Fibroblast of mammary gland (primary cell): ENCODE measurements at regions not wholly inside any gene's neighbourhood (a gene's known extent, or its start where the extent isn't known, plus 50 kb on each side); places are given as distances from the start of the nearest gene placed in this dataset.
"Not testable (repeated sequence)": the region's sequence is repeated elsewhere in the genome, so short reads cannot be mapped to it uniquely, and the experiment has no call there.

Experiments used
- DNase-seq: peaks from one replicate; pipeline ENCODE4 v3.0.0-alpha.2; 2010; ENCODE audit warnings: low read depth
- H3K4me3 ChIP-seq: 2 replicates; pipeline ENCODE4 v1.5.1; 2011; ENCODE audit warnings: low read depth, mild to moderate bottlenecking, low read length, moderate library complexity; ENCODE audit not compliant: control insufficient read depth
- CTCF ChIP-seq: conservative IDR thresholded peaks from 2 replicates; pipeline ENCODE4 v1.5.1; 2011; ENCODE audit warnings: low read depth, low read length, inconsistent platforms; ENCODE audit not compliant: control insufficient read depth, insufficient read depth

- TF ChIP-seq CTCF: no peak
These were observed 87.5 kb upstream of the HGF start for GRCh38 chr7:81857385-81857784.

GRCh38 chr7:81854518-81854917, 84.7 kb upstream of the HGF start:
- no peak overlapping the region for H3K4me3 ChIP-seq
- DNase-seq: no peak
- no peak for TF ChIP-seq CTCF

More at GRCh38 chr7:81857385-81857784, 87.5 kb upstream of the HGF start:
- no peak overlapping the region for H3K4me3 ChIP-seq
- DNase-seq: peak; percentile 10

GRCh38 chr7:81852701-81853100, 82.9 kb upstream of the HGF start:
- no peak overlapping the region for H3K4me3 ChIP-seq
- DNase-seq: no peak
- no peak for TF ChIP-seq CTCF

- DNase-seq: no peak
- no peak for TF ChIP-seq CTCF
- H3K4me3 ChIP-seq: no peak overlapping the region
These were observed 81.6 kb upstream of the HGF start for GRCh38 chr7:81851413-81851812.

GRCh38 chr7:81846398-81846797, 76.6 kb upstream of the HGF start:
- DNase-seq: peak; percentile 79
- H3K4me3 ChIP-seq: no peak overlapping the region
- TF ChIP-seq CTCF: no peak

GRCh38 chr7:81845744-81846241, 75.9 kb upstream of the HGF start:
- H3K4me3 ChIP-seq: no peak overlapping the region
- peak; percentile 37 for DNase-seq
- TF ChIP-seq CTCF: no peak

GRCh38 chr7:81843657-81844056, 73.8 kb upstream of the HGF start:
- DNase-seq, H3K4me3 ChIP-seq: not testable (repeated sequence)

GRCh38 chr7:81842361-81842760, 72.5 kb upstream of the HGF start:
- no peak for DNase-seq
- no peak for TF ChIP-seq CTCF

More at GRCh38 chr7:81842361-81842760, 72.5 kb upstream of the HGF start:
- no peak overlapping the region for H3K4me3 ChIP-seq
